Prostate gland (tissue), 2 donors: ENCODE measurements at regions not wholly inside any gene's neighbourhood (a gene's known extent, or its start where the extent isn't known, plus 50 kb on each side); places are given as distances from the start of the nearest gene placed in this dataset.
"Not testable (repeated sequence)": the region's sequence is repeated elsewhere in the genome, so short reads cannot be mapped to it uniquely, and the experiment has no call there.

ENCODE experiments used
- DNase-seq: peaks from one replicate; pipeline ENCODE4 v3.0.0-alpha.2; 2019; ENCODE audit warnings: low spot score
- H3K27ac ChIP-seq, 2 donors: fragments of 200-600 bp; sonication (generic); 2 replicates each; pipeline ENCODE4 v1.5.1; 2017 to 2019
- H3K27me3 ChIP-seq: fragments of 200-600 bp; sonication (generic); replicated peaks from 2 replicates; pipeline ENCODE4 v1.5.1; 2019; ENCODE audit not compliant: insufficient read depth
- H3K36me3 ChIP-seq, 2 donors: fragments of 200-600 bp; sonication (generic); 1 replicate in 1 of 2; 2 replicates in 1 of 2; pipeline versions ENCODE4 v1.5.1 to v1.8.1; 2017 to 2019
- H3K4me1 ChIP-seq: fragments of 200-600 bp; sonication (generic); replicated peaks from 2 replicates; pipeline ENCODE4 v1.5.1; 2019
- H3K4me3 ChIP-seq, 2 donors: fragments of 200-600 bp; sonication (generic); 2 replicates each; pipeline ENCODE4 v1.5.1; 2017 to 2019
- H3K9me3 ChIP-seq: fragments of 200-600 bp; sonication (generic); 2 replicates; pipeline ENCODE4 v1.5.1; 2017
- CTCF ChIP-seq, 4 experiments: fragments of 200-600 bp in 2 of 4; fragments of 450-650 bp in 2 of 4; sonication (generic) in 2 of 4; IDR thresholded peaks; 1 replicate in 3 of 4; 2 replicates in 1 of 4; pipeline ENCODE4 v1.5.1; 2016 to 2019; ENCODE audit warnings: antibody characterized with exemption in 4 of 4, mild to moderate bottlenecking in 2 of 4, moderate library complexity in 2 of 4
- POLR2A ChIP-seq: fragments of 450-650 bp; IDR thresholded peaks from one replicate; pipeline ENCODE4 v1.6.1; 2016; ENCODE audit warnings: antibody characterized with exemption, mild to moderate bottlenecking
- POLR2AphosphoS5 ChIP-seq: sonication (generic); formaldehyde crosslinking; IDR thresholded peaks from one replicate; pipeline ENCODE4 v1.6.1; 2017; ENCODE audit warnings: antibody characterized with exemption
- WGBS: methylation state at CpG from one replicate; pipeline ENCODE4 v1.1.5; 2018; 5-methylcytosine and 5-hydroxymethylcytosine counted together
- intact Hi-C: fragments of 100-400 bp; cut with DNase I; formaldehyde crosslinking; loops from one replicate; pipeline ENCODE4 v1.14.2; 2022

- TF ChIP-seq POLR2A (no peak), POLR2AphosphoS5 (no peak), CTCF (IDR thresholded peaks at IDR 0.05) (no peak)
- 84% methylated on average over 3 of the region's 3 CpGs for WGBS
- no peaks in the 10 kb centered on the region for H3K9me3 ChIP-seq
- H3K4me3 ChIP-seq: no peak overlapping the region
- H3K27ac ChIP-seq: no peak overlapping the region
- H3K36me3 ChIP-seq: no peaks in the 10 kb centered on the region
- intact Hi-C loops: no loop called here
- H3K4me1 ChIP-seq: no peaks in the 10 kb centered on the region
- DNase-seq: no peak
- no peaks in the 10 kb centered on the region for H3K27me3 ChIP-seq
Measured at GRCh38 chr4:27966664-27967063, 1106.0 kb downstream of the STIM2 start.

GRCh38 chr4:27973056-27973455 is 1112.4 kb downstream of the STIM2 start:
- H3K27me3 ChIP-seq: no peaks in the 10 kb centered on the region
- no peak for TF ChIP-seq POLR2AphosphoS5
- no peak for TF ChIP-seq POLR2A
- TF ChIP-seq CTCF (IDR thresholded peaks at IDR 0.05): no peak
- no peak overlapping the region for H3K4me3 ChIP-seq
- intact Hi-C loops: no loop called here
- H3K27ac ChIP-seq: no peak overlapping the region
- no peak for DNase-seq
- H3K9me3 ChIP-seq: no peaks in the 10 kb centered on the region
- no peaks in the 10 kb centered on the region for H3K36me3 ChIP-seq
- 67% methylated on average over 1 of the region's 1 CpG for WGBS
- no peaks in the 10 kb centered on the region for H3K4me1 ChIP-seq

- TF ChIP-seq POLR2A: no peak
- Histone ChIP-seq H3K27ac (no peak overlapping the region), H3K36me3 (no peaks in the 10 kb centered on the region), H3K4me1 (no peaks in the 10 kb centered on the region), H3K9me3 (no peaks in the 10 kb centered on the region), H3K4me3 (no peak overlapping the region), H3K27me3 (no peaks in the 10 kb centered on the region)
- intact Hi-C loops: no loop called here
- DNase-seq: no peak
- WGBS: 54% methylated on average over 1 of the region's 1 CpG
Measured at GRCh38 chr4:27973700-27974099, 1113.1 kb downstream of the STIM2 start.

- DNase-seq: no peak
- Histone ChIP-seq H3K4me1 (no peaks in the 10 kb centered on the region), H3K27me3 (no peaks in the 10 kb centered on the region), H3K4me3 (no peak overlapping the region), H3K36me3 (no peaks in the 10 kb centered on the region), H3K9me3 (no peaks in the 10 kb centered on the region), H3K27ac (no peak overlapping the region)
- 81% methylated on average over 2 of the region's 2 CpGs for WGBS
- TF ChIP-seq POLR2AphosphoS5 (no peak), CTCF (IDR thresholded peaks at IDR 0.05) (no peak), POLR2A (no peak)
- intact Hi-C loops: no loop called here
Measured at GRCh38 chr4:27974339-27974738, 1113.7 kb downstream of the STIM2 start.

GRCh38 chr4:27974881-27975280 is 1114.2 kb downstream of the STIM2 start:
- H3K36me3 ChIP-seq, H3K27me3 ChIP-seq, H3K27ac ChIP-seq, H3K4me1 ChIP-seq, H3K4me3 ChIP-seq, H3K9me3 ChIP-seq, intact Hi-C loops, DNase-seq: not testable (repeated sequence)
- 66% methylated on average over 3 of the region's 3 CpGs for WGBS

GRCh38 chr4:27978427-27979109 is 1117.9 kb downstream of the STIM2 start:
- H3K4me1 ChIP-seq, H3K27me3 ChIP-seq, intact Hi-C loops, H3K4me3 ChIP-seq, DNase-seq, H3K9me3 ChIP-seq, H3K36me3 ChIP-seq, H3K27ac ChIP-seq: not testable (repeated sequence)
- 94% methylated on average over 13 of the region's 22 CpGs for WGBS
